ENCODE measurements at regions not wholly inside any gene's neighbourhood (a gene's known extent, or its start where the extent isn't known, plus 50 kb on each side); places are given as distances from the start of the nearest gene placed in this dataset.

GRCh38 chr4:85218756-85219155 lies 252.3 kb upstream of the WDFY3 start:
- Histone ChIP-seq H4K8ac (ENCODE audit: low read length) (no peak overlapping the region), H2AK5ac (ENCODE audit: low read length, severe bottlenecking) (no peak overlapping the region), H2AFZ (ENCODE audit: low read depth, low read length) (no peak overlapping the region), H3K9me3 (ENCODE audit: control insufficient read depth, low read length) (peaks cover 38% of the 10 kb centered on the region), H2BK120ac (ENCODE audit: low read depth, low read length) (no peak overlapping the region), H3K4me1 (ENCODE audit: control insufficient read depth, insufficient read depth, low read depth, low read length) (no peaks in the 10 kb centered on the region), H3K27me3 (ENCODE audit: control insufficient read depth in 1 of 2, insufficient read depth in 1 of 2, low read length in 2 of 2) (peaks cover 0 to 3% of the 10 kb centered on the region in 2 experiments), H2BK15ac (ENCODE audit: low read depth, poor library complexity, severe bottlenecking) (no peak overlapping the region), H3K27ac (ENCODE audit: low read length, poor library complexity, severe bottlenecking) (no peak overlapping the region), H3K36me3 (ENCODE audit: control insufficient read depth in 1 of 2, insufficient read depth in 2 of 2, low read depth in 1 of 2, low read length in 2 of 2) (no peaks in the 10 kb centered on the region), H3K18ac (ENCODE audit: low read depth in 1 of 2, low read length in 2 of 2) (no peak overlapping the region), H3K4ac (ENCODE audit: low read depth in 1 of 2, low read length in 2 of 2) (no peak overlapping the region), H3K4me3 (ENCODE audit: insufficient read depth in 1 of 2, low read depth in 1 of 2, low read length in 2 of 2) (no peak overlapping the region), H3K4me2 (ENCODE audit: low read length, poor library complexity, severe bottlenecking) (no peak overlapping the region), H3K9ac (ENCODE audit: low read length) (no peak overlapping the region), H3K79me1 (replicated peaks; ENCODE audit: low read length, poor library complexity, severe bottlenecking) (no peaks in the 10 kb centered on the region), H3K23ac (ENCODE audit: low read length in 2 of 2) (no peak overlapping the region), H2BK5ac (ENCODE audit: low read depth, low read length, poor library complexity, severe bottlenecking) (no peak overlapping the region), H2BK12ac (ENCODE audit: low read length in 2 of 2) (no peak overlapping the region), H4K91ac (ENCODE audit: low read length) (no peak overlapping the region), H3K14ac (ENCODE audit: low read length in 2 of 2) (no peak overlapping the region)
- 93% methylated on average over 1 of the region's 1 CpG for WGBS
- no peak for DNase-seq

DNA sequence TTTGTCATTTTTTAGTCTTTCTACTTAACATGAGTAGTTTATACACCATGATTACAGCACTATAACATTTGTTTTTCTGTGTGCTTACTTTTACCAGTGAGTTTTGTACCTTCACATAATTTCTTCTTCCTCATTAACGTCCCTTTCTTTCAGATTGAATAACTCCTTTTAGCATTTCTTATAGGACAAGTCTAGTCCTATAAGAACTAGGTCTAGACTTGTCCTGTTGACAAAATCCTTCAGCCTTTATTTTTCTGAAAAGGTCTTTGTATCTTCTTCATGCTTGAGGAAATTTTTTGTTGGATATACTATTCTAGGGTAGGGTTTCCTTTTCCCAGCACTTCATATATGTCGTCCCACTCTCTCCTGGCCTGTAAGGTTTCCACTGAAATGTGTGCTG lies 253.3 kb upstream of the ARHGAP24 start:
- Histone ChIP-seq H4K8ac (ENCODE audit: low read length) (no peak overlapping the region), H2BK5ac (ENCODE audit: low read depth, low read length, poor library complexity, severe bottlenecking) (no peak overlapping the region), H3K4me3 (ENCODE audit: insufficient read depth in 1 of 2, low read depth in 1 of 2, low read length in 2 of 2) (no peak overlapping the region), H3K4ac (ENCODE audit: low read depth in 1 of 2, low read length in 2 of 2) (no peak overlapping the region), H4K91ac (ENCODE audit: low read length) (no peak overlapping the region), H3K36me3 (ENCODE audit: control insufficient read depth in 1 of 2, insufficient read depth in 2 of 2, low read depth in 1 of 2, low read length in 2 of 2) (no peaks in the 10 kb centered on the region), H2BK120ac (ENCODE audit: low read depth, low read length) (no peak overlapping the region), H3K4me1 (ENCODE audit: control insufficient read depth, insufficient read depth, low read depth, low read length) (no peaks in the 10 kb centered on the region), H2AFZ (ENCODE audit: low read depth, low read length) (no peak overlapping the region), H3K23ac (ENCODE audit: low read length in 2 of 2) (no peak overlapping the region), H3K27ac (ENCODE audit: low read length, poor library complexity, severe bottlenecking) (no peak overlapping the region), H3K9me3 (ENCODE audit: control insufficient read depth, low read length) (peaks cover 28% of the 10 kb centered on the region), H3K79me1 (replicated peaks; ENCODE audit: low read length, poor library complexity, severe bottlenecking) (no peaks in the 10 kb centered on the region), H2BK15ac (ENCODE audit: low read depth, poor library complexity, severe bottlenecking) (no peak overlapping the region), H3K18ac (ENCODE audit: low read depth in 1 of 2, low read length in 2 of 2) (no peak overlapping the region), H3K14ac (ENCODE audit: low read length in 2 of 2) (no peak overlapping the region), H3K9ac (ENCODE audit: low read length) (no peak overlapping the region), H3K4me2 (ENCODE audit: low read length, poor library complexity, severe bottlenecking) (no peak overlapping the region), H2BK12ac (ENCODE audit: low read length in 2 of 2) (no peak overlapping the region), H2AK5ac (ENCODE audit: low read length, severe bottlenecking) (no peak overlapping the region), H3K27me3 (ENCODE audit: control insufficient read depth in 1 of 2, insufficient read depth in 1 of 2, low read length in 2 of 2) (peaks cover 0 to 3% of the 10 kb centered on the region in 2 experiments)
- WGBS = 80% methylated on average over 1 of the region's 2 CpGs
- DNase-seq = no peak

DNA sequence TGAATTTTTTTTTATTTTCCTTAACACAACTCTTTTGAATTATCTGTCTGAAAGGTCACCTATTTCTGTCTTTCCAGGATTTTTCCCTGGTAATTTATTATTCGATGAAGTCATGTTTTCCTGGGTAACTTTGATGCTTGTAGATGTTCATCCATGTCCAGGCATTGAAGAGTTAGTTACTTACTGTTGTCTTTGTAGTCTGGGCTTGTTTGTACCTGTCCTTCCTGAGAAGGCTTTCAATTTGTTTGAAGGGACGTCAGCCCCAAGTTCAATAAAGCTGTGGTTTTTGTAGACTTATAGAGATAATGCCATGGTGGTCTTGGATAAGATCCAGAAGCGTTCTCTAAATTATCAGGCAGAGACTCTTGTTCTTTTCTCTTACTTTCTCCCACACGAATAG lies 252.4 kb upstream of the ARHGAP24 start:
- peaks cover 0 to 3% of the 10 kb centered on the region in 2 experiments for H3K27me3 ChIP-seq (ENCODE audit: control insufficient read depth in 1 of 2, insufficient read depth in 1 of 2, low read length in 2 of 2)
- no peaks in the 10 kb centered on the region for H3K4me1 ChIP-seq (ENCODE audit: control insufficient read depth, insufficient read depth, low read depth, low read length)
- H2BK120ac ChIP-seq (ENCODE audit: low read depth, low read length) = no peak overlapping the region
- H2AK5ac ChIP-seq (ENCODE audit: low read length, severe bottlenecking) = no peak overlapping the region
- H3K23ac ChIP-seq (ENCODE audit: low read length in 2 of 2) = no peak overlapping the region
- H2BK15ac ChIP-seq (ENCODE audit: low read depth, poor library complexity, severe bottlenecking) = no peak overlapping the region
- no peak overlapping the region for H4K8ac ChIP-seq (ENCODE audit: low read length)
- no peak overlapping the region for H4K91ac ChIP-seq (ENCODE audit: low read length)
- no peaks in the 10 kb centered on the region for H3K36me3 ChIP-seq (ENCODE audit: control insufficient read depth in 1 of 2, insufficient read depth in 2 of 2, low read depth in 1 of 2, low read length in 2 of 2)
- H3K4me3 ChIP-seq (ENCODE audit: insufficient read depth in 1 of 2, low read depth in 1 of 2, low read length in 2 of 2) = no peak overlapping the region
- no peak overlapping the region for H2AFZ ChIP-seq (ENCODE audit: low read depth, low read length)
- H3K79me1 ChIP-seq (replicated peaks; ENCODE audit: low read length, poor library complexity, severe bottlenecking) = no peaks in the 10 kb centered on the region
- H2BK12ac ChIP-seq (ENCODE audit: low read length in 2 of 2) = no peak overlapping the region
- WGBS = 64% methylated on average over 4 of the region's 4 CpGs
- H3K18ac ChIP-seq (ENCODE audit: low read depth in 1 of 2, low read length in 2 of 2) = no peak overlapping the region
- peaks cover 19% of the 10 kb centered on the region for H3K9me3 ChIP-seq (ENCODE audit: control insufficient read depth, low read length)
- H3K9ac ChIP-seq (ENCODE audit: low read length) = no peak overlapping the region
- H3K4me2 ChIP-seq (ENCODE audit: low read length, poor library complexity, severe bottlenecking) = no peak overlapping the region
- H3K14ac ChIP-seq (ENCODE audit: low read length in 2 of 2) = no peak overlapping the region
- H2BK5ac ChIP-seq (ENCODE audit: low read depth, low read length, poor library complexity, severe bottlenecking) = peak overlapping the region; percentile 19
- H3K4ac ChIP-seq (ENCODE audit: low read depth in 1 of 2, low read length in 2 of 2) = no peak overlapping the region
- H3K27ac ChIP-seq (ENCODE audit: low read length, poor library complexity, severe bottlenecking) = no peak overlapping the region
- no peak for DNase-seq

DNA sequence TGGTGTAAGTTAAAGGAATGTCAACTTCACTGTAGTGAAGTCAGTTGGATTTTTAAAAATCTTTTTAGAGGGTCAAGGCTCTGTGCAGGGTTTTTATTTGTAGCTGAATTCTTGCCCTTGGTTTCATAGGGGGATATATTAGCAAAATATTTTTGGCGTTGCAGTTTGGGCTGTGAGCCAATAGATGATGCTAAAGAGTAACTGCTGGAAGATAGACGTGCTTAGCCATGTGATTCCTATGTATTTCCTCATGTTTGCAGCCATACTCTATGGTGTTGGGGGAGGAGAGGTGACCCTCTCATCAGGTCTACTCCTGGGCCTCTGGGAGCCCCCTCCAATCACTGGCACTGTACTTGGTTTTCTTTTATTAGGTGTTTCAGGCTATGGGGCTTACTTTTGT lies 246.7 kb upstream of the ARHGAP24 start:
- no peak overlapping the region for H4K91ac ChIP-seq (ENCODE audit: low read length)
- no peak overlapping the region for H3K14ac ChIP-seq (ENCODE audit: low read length in 2 of 2)
- H2BK12ac ChIP-seq (ENCODE audit: low read length in 2 of 2) = no peak overlapping the region
- 67% methylated on average over 2 of the region's 2 CpGs for WGBS
- no peak overlapping the region for H2BK5ac ChIP-seq (ENCODE audit: low read depth, low read length, poor library complexity, severe bottlenecking)
- H3K23ac ChIP-seq (ENCODE audit: low read length in 2 of 2) = no peak overlapping the region
- H3K9ac ChIP-seq (ENCODE audit: low read length) = no peak overlapping the region
- H3K4me2 ChIP-seq (ENCODE audit: low read length, poor library complexity, severe bottlenecking) = no peak overlapping the region
- no peaks in the 10 kb centered on the region for H3K36me3 ChIP-seq (ENCODE audit: control insufficient read depth in 1 of 2, insufficient read depth in 2 of 2, low read depth in 1 of 2, low read length in 2 of 2)
- no peak overlapping the region for H3K4ac ChIP-seq (ENCODE audit: low read depth in 1 of 2, low read length in 2 of 2)
- DNase-seq = no peak
- H3K9me3 ChIP-seq (ENCODE audit: control insufficient read depth, low read length) = peaks cover 3% of the 10 kb centered on the region
- H3K27ac ChIP-seq (ENCODE audit: low read length, poor library complexity, severe bottlenecking) = no peak overlapping the region
- H2AFZ ChIP-seq (ENCODE audit: low read depth, low read length) = no peak overlapping the region
- no peak overlapping the region for H4K8ac ChIP-seq (ENCODE audit: low read length)
- H2AK5ac ChIP-seq (ENCODE audit: low read length, severe bottlenecking) = no peak overlapping the region
- H2BK120ac ChIP-seq (ENCODE audit: low read depth, low read length) = no peak overlapping the region
- no peak overlapping the region for H3K4me3 ChIP-seq (ENCODE audit: insufficient read depth in 1 of 2, low read depth in 1 of 2, low read length in 2 of 2)
- peaks cover 0 to 2% of the 10 kb centered on the region in 2 experiments for H3K27me3 ChIP-seq (ENCODE audit: control insufficient read depth in 1 of 2, insufficient read depth in 1 of 2, low read length in 2 of 2)
- H2BK15ac ChIP-seq (ENCODE audit: low read depth, poor library complexity, severe bottlenecking) = no peak overlapping the region
- H3K4me1 ChIP-seq (ENCODE audit: control insufficient read depth, insufficient read depth, low read depth, low read length) = no peaks in the 10 kb centered on the region
- H3K18ac ChIP-seq (ENCODE audit: low read depth in 1 of 2, low read length in 2 of 2) = no peak overlapping the region
- H3K79me1 ChIP-seq (replicated peaks; ENCODE audit: low read length, poor library complexity, severe bottlenecking) = no peaks in the 10 kb centered on the region

Data from mesenchymal stem cell (in vitro differentiated cells and primary cell).